ENCODE measurements at regions not wholly inside any gene's neighbourhood (a gene's known extent, or its start where the extent isn't known, plus 50 kb on each side); places are given as distances from the start of the nearest gene placed in this dataset.

DNA sequence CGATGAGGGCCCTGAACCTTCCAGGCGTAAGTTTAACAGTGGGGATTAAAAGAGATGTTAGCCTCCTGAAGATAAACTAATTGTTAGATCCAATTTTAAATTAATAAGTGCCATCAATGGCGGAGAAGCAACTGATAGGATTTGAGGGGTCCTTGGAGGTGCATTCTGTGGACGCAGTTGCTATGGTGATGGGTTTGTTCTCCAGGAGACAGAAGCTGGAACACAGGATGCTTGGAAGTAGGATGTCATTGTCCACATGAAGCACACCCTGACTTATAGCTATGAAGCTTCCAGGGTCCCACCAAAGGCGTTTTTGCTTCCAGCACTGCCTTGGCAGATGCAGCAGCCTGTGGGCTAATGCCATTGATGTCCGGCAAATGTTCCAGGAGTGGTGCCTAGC lies 331.0 kb upstream of the IL12A start:
- DNase-seq (ENCODE audit: low read depth) = no peak
- Histone ChIP-seq H3K4me3 (ENCODE audit: low read depth, low read length) (no peak overlapping the region), H3K36me3 (ENCODE audit: control insufficient read depth, insufficient read depth, low read length) (no peaks in the 10 kb centered on the region), H3K27me3 (ENCODE audit: control insufficient read depth, insufficient read depth, low read length) (no peaks in the 10 kb centered on the region)
- TF ChIP-seq, protein P1, sequence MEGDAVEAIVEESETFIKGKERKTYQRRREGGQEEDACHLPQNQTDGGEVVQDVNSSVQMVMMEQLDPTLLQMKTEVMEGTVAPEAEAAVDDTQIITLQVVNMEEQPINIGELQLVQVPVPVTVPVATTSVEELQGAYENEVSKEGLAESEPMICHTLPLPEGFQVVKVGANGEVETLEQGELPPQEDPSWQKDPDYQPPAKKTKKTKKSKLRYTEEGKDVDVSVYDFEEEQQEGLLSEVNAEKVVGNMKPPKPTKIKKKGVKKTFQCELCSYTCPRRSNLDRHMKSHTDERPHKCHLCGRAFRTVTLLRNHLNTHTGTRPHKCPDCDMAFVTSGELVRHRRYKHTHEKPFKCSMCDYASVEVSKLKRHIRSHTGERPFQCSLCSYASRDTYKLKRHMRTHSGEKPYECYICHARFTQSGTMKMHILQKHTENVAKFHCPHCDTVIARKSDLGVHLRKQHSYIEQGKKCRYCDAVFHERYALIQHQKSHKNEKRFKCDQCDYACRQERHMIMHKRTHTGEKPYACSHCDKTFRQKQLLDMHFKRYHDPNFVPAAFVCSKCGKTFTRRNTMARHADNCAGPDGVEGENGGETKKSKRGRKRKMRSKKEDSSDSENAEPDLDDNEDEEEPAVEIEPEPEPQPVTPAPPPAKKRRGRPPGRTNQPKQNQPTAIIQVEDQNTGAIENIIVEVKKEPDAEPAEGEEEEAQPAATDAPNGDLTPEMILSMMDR (IDR thresholded peaks at IDR 0.05; ENCODE audit: insufficient read depth, low read length, poor library complexity, severe bottlenecking) = no peak

DNA sequence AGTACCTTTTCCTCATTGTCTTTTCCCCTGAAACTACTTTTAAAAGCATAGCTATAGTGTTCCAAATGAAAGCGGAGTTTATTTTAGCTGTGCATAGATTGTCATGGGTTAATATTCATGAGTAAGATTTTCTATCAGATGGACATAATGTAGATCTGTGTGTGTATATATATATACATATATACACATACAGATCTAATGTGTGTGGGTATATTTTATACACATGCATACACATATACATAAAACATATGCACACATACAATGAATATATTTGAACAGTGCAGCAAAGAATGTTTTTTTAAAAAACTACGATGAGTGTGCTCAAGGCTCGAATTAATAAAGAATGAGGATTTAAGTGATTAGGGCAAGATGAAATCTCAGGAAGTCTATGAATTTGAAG lies 328.3 kb upstream of the IL12A start:
- no peak overlapping the region for H3K4me3 ChIP-seq (ENCODE audit: low read depth, low read length)
- H3K36me3 ChIP-seq (ENCODE audit: control insufficient read depth, insufficient read depth, low read length) = no peaks in the 10 kb centered on the region
- TF ChIP-seq, protein P1 (IDR thresholded peaks at IDR 0.05; ENCODE audit: insufficient read depth, low read length, poor library complexity, severe bottlenecking) = no peak

DNA sequence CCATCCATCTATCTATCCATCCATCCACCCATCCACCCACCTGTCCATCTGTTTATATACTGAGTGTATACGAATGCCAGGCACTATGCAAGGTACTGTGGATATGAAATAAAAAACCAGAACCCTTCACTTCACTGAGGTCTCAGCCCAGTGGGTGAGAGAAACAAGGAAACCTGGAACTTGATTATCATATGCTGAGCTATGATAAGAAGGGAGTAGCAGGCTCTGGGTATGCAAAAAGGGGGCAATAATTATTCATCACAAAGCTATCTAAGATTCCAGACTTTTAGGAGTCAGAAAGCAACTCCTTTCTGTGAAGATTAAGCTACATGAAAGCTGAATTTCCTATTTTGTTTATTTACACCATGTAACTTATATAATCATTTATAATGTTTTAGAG lies 327.7 kb upstream of the IL12A start:
- H3K4me3 ChIP-seq (ENCODE audit: low read depth, low read length) = no peak overlapping the region
- no peaks in the 10 kb centered on the region for H3K27me3 ChIP-seq (ENCODE audit: control insufficient read depth, insufficient read depth, low read length)
- no peaks in the 10 kb centered on the region for H3K36me3 ChIP-seq (ENCODE audit: control insufficient read depth, insufficient read depth, low read length)
- no peak for DNase-seq (ENCODE audit: low read depth)
- TF ChIP-seq, protein P1 (IDR thresholded peaks at IDR 0.05; ENCODE audit: insufficient read depth, low read length, poor library complexity, severe bottlenecking) = no peak

More for the DNA sequence above, 328.3 kb upstream of the IL12A start:
- DNase-seq (ENCODE audit: low read depth) = no peak
- H3K27me3 ChIP-seq (ENCODE audit: control insufficient read depth, insufficient read depth, low read length) = no peaks in the 10 kb centered on the region

DNA sequence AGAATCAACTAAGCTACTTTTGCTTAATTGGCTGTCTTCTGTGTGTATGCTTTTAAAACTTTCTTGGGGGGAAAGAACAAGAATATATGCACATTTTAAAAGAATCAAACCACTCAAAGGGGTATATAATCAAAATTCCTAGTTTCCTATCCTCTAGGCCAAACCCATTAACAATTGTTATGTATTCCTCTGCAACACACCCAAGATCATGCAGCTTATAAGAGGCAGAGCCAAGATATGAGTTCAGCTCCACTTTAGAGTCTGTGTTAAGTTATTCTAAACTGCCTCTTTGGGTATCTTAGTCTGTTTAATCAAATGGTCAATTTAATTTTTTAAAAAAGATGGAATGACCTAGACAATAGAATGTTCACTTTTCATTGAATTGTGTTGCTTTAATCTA lies 326.1 kb upstream of the IL12A start:
- TF ChIP-seq, protein P1 (IDR thresholded peaks at IDR 0.05; ENCODE audit: insufficient read depth, low read length, poor library complexity, severe bottlenecking) = no peak
- H3K27me3 ChIP-seq (ENCODE audit: control insufficient read depth, insufficient read depth, low read length) = no peaks in the 10 kb centered on the region
- no peak overlapping the region for H3K4me3 ChIP-seq (ENCODE audit: low read depth, low read length)

DNA sequence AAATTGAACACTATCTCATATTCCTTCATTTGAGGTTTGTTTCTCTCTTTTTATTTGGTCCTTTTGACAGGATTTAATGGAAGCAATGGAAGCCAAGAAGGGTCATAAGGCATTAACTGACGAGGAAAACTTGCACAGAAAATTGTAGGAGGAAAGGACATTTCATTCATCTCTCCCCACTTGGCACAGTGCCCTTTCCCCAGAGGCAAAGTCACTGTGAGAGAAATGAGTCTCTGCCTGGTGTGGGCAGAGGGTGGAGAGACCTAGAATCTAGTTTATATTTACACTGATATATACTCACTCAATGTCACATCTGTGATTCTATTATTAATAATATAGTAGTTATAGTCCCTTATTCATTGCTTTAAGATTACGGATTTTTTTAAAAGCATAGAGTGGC lies 324.6 kb upstream of the IL12A start:
- Histone ChIP-seq H3K36me3 (ENCODE audit: control insufficient read depth, insufficient read depth, low read length) (no peaks in the 10 kb centered on the region), H3K4me3 (ENCODE audit: low read depth, low read length) (no peak overlapping the region), H3K27me3 (ENCODE audit: control insufficient read depth, insufficient read depth, low read length) (no peaks in the 10 kb centered on the region)
- no peak for DNase-seq (ENCODE audit: low read depth)
- TF ChIP-seq, protein P1 (IDR thresholded peaks at IDR 0.05; ENCODE audit: insufficient read depth, low read length, poor library complexity, severe bottlenecking) = no peak

More for the DNA sequence above, 326.1 kb upstream of the IL12A start:
- no peaks in the 10 kb centered on the region for H3K36me3 ChIP-seq (ENCODE audit: control insufficient read depth, insufficient read depth, low read length)
- no peak for DNase-seq (ENCODE audit: low read depth)

DNA sequence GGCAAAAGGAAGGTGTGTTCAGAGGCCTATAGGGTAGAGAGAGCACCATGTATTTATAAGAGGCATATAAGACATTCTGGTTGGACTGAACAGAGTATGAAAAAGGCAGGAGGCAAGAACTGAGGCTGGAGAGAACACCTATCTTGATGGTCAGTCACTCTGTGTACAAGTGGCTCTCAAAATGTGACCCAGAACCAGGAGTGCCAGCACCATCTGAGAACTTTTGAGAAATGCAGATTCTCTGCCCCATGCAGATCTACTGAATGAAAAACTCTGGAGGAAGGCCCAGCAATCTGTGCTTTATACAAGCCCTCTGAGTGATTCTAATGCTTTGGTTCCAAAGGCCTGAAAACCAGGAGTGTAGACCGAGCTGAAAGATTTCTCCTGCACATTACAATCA lies 324.0 kb upstream of the IL12A start:
- TF ChIP-seq, protein P1 (IDR thresholded peaks at IDR 0.05; ENCODE audit: insufficient read depth, low read length, poor library complexity, severe bottlenecking) = no peak
- H3K27me3 ChIP-seq (ENCODE audit: control insufficient read depth, insufficient read depth, low read length) = no peaks in the 10 kb centered on the region
- no peaks in the 10 kb centered on the region for H3K36me3 ChIP-seq (ENCODE audit: control insufficient read depth, insufficient read depth, low read length)
- H3K4me3 ChIP-seq (ENCODE audit: low read depth, low read length) = no peak overlapping the region
- DNase-seq (ENCODE audit: low read depth) = no peak
